ENCODE measurements at regions not wholly inside any gene's neighbourhood (a gene's known extent, or its start where the extent isn't known, plus 50 kb on each side); places are given as distances from the start of the nearest gene placed in this dataset.

- H3K4me2 ChIP-seq (ENCODE audit: low read length): no peak overlapping the region
- no peaks in the 10 kb centered on the region for H3K4me1 ChIP-seq (ENCODE audit: control insufficient read depth, low read length)
- no peaks in the 10 kb centered on the region for H4K20me1 ChIP-seq (ENCODE audit: control insufficient read depth, insufficient read depth, low read depth, low read length)
- no peak overlapping the region for H3K4me3 ChIP-seq (ENCODE audit: low read length)
- no peaks in the 10 kb centered on the region for H3K9me2 ChIP-seq (replicated peaks; ENCODE audit: control insufficient read depth, low read length)
- no peaks in the 10 kb centered on the region for H3K36me3 ChIP-seq (ENCODE audit: control insufficient read depth, low read length)
- TF ChIP-seq CTCF (IDR thresholded peaks at IDR 0.05; ENCODE audit: low read depth, low read length, poor library complexity, severe bottlenecking) (no peak), EZH2phosphoT487 (IDR thresholded peaks at IDR 0.05; ENCODE audit: borderline replicate concordance, low read length) (no peak)
- H3K9me3 ChIP-seq (ENCODE audit: control insufficient read depth, insufficient read depth, low read length): no peaks in the 10 kb centered on the region
- no peaks in the 10 kb centered on the region for H3K27me3 ChIP-seq (ENCODE audit: control insufficient read depth, low read length)
- H3F3A ChIP-seq (ENCODE audit: control insufficient read depth, insufficient read depth): no peaks in the 10 kb centered on the region
- H3K27ac ChIP-seq (ENCODE audit: low read depth, low read length): no peak overlapping the region
- H3K79me2 ChIP-seq (ENCODE audit: control insufficient read depth, low read length): no peaks in the 10 kb centered on the region
These were observed 92.8 kb downstream of the ZIC4 start for GRCh38 chr3:147313513-147313912.

GRCh38 chr3:147312786-147313280, 93.5 kb downstream of the ZIC4 start:
- no peak overlapping the region for H3K27ac ChIP-seq (ENCODE audit: low read depth, low read length)
- no peak overlapping the region for H3K4me3 ChIP-seq (ENCODE audit: low read length)
- TF ChIP-seq EZH2phosphoT487 (IDR thresholded peaks at IDR 0.05; ENCODE audit: borderline replicate concordance, low read length) (no peak), CTCF (IDR thresholded peaks at IDR 0.05; ENCODE audit: low read depth, low read length, poor library complexity, severe bottlenecking) (no peak)

GRCh38 chr3:147311716-147312115, 94.6 kb downstream of the ZIC4 start:
- no peaks in the 10 kb centered on the region for H3F3A ChIP-seq (ENCODE audit: control insufficient read depth, insufficient read depth)
- TF ChIP-seq CTCF (IDR thresholded peaks at IDR 0.05; ENCODE audit: low read depth, low read length, poor library complexity, severe bottlenecking): no peak
- no peak for TF ChIP-seq EZH2phosphoT487 (IDR thresholded peaks at IDR 0.05; ENCODE audit: borderline replicate concordance, low read length)
- no peak overlapping the region for H3K4me3 ChIP-seq (ENCODE audit: low read length)
- no peak overlapping the region for H3K4me2 ChIP-seq (ENCODE audit: low read length)
- H3K9me3 ChIP-seq (ENCODE audit: control insufficient read depth, insufficient read depth, low read length): no peaks in the 10 kb centered on the region
- H3K36me3 ChIP-seq (ENCODE audit: control insufficient read depth, low read length): no peaks in the 10 kb centered on the region
- H4K20me1 ChIP-seq (ENCODE audit: control insufficient read depth, insufficient read depth, low read depth, low read length): no peaks in the 10 kb centered on the region
- H3K27ac ChIP-seq (ENCODE audit: low read depth, low read length): no peak overlapping the region
- no peaks in the 10 kb centered on the region for H3K79me2 ChIP-seq (ENCODE audit: control insufficient read depth, low read length)
- no peaks in the 10 kb centered on the region for H3K9me2 ChIP-seq (replicated peaks; ENCODE audit: control insufficient read depth, low read length)
- no peaks in the 10 kb centered on the region for H3K27me3 ChIP-seq (ENCODE audit: control insufficient read depth, low read length)
- H3K4me1 ChIP-seq (ENCODE audit: control insufficient read depth, low read length): no peaks in the 10 kb centered on the region

More at GRCh38 chr3:147312786-147313280, 93.5 kb downstream of the ZIC4 start:
- Histone ChIP-seq H3K9me3 (ENCODE audit: control insufficient read depth, insufficient read depth, low read length) (no peaks in the 10 kb centered on the region), H3K4me1 (ENCODE audit: control insufficient read depth, low read length) (no peaks in the 10 kb centered on the region), H3K4me2 (ENCODE audit: low read length) (no peak overlapping the region), H3K36me3 (ENCODE audit: control insufficient read depth, low read length) (no peaks in the 10 kb centered on the region), H3K27me3 (ENCODE audit: control insufficient read depth, low read length) (no peaks in the 10 kb centered on the region), H4K20me1 (ENCODE audit: control insufficient read depth, insufficient read depth, low read depth, low read length) (no peaks in the 10 kb centered on the region), H3K9me2 (replicated peaks; ENCODE audit: control insufficient read depth, low read length) (no peaks in the 10 kb centered on the region), H3K79me2 (ENCODE audit: control insufficient read depth, low read length) (no peaks in the 10 kb centered on the region), H3F3A (ENCODE audit: control insufficient read depth, insufficient read depth) (no peaks in the 10 kb centered on the region)

All from DOHH2 (cell line).